OCI-LY7 (cell line): ENCODE measurements at regions not wholly inside any gene's neighbourhood (a gene's known extent, or its start where the extent isn't known, plus 50 kb on each side); places are given as distances from the start of the nearest gene placed in this dataset.

ENCODE experiments used
- BruUV-seq: library from RNA; stranded (reverse); fragments of 400-500 nt; replicated peaks from 2 replicates; lab custom pipeline; 2021; lab: Mats Ljungman, UMichigan
- CTCF ChIA-PET: fragments of 300-600 bp; sonication (Branson Sonifier 250); formaldehyde crosslinking; loops from one replicate; lab custom pipeline; 2022; ENCODE audit warnings: antibody characterized with exemption; ENCODE audit not compliant: unreplicated experiment; lab: Charles Lee
- POLR2A ChIA-PET: fragments of 300-600 bp; sonication (Branson Sonifier 250); formaldehyde crosslinking; loops from one replicate; lab custom pipeline; 2022; ENCODE audit warnings: antibody characterized with exemption; lab: Charles Lee
- DNase-seq: peaks from one replicate; pipeline ENCODE4 v3.0.0-alpha.2; 2015; ENCODE audit warnings: low spot score
- H2AFZ ChIP-seq: fragments of 200-600 bp; sonication (generic), shearing (Covaris generic); 2 replicates; pipeline ENCODE4 v1.6.1; 2014; ENCODE audit warnings: mild to moderate bottlenecking, antibody characterized with exemption, low read length, moderate library complexity
- H3K27ac ChIP-seq: fragments of 200-600 bp; sonication (generic); 2 replicates; pipeline ENCODE4 v1.5.1; 2014; ENCODE audit warnings: mixed run types, low read depth, mild to moderate bottlenecking, moderate library complexity, low read length, inconsistent platforms; ENCODE audit not compliant: poor library complexity, severe bottlenecking
- H3K36me3 ChIP-seq: fragments of 200-600 bp; sonication (generic); 2 replicates; pipeline ENCODE4 v1.6.1; 2014; ENCODE audit warnings: mild to moderate bottlenecking, antibody characterized with exemption, low read length, moderate library complexity, mixed read lengths; ENCODE audit not compliant: insufficient read depth
- H3K4me1 ChIP-seq: fragments of 200-600 bp; sonication (generic); 2 replicates; pipeline ENCODE4 v1.5.1; 2014; ENCODE audit warnings: mild to moderate bottlenecking, low read length; ENCODE audit not compliant: insufficient read depth, poor library complexity, severe bottlenecking
- H3K4me2 ChIP-seq: fragments of 200-600 bp; sonication (generic); 2 replicates; pipeline ENCODE4 v1.6.1; 2014; ENCODE audit warnings: mild to moderate bottlenecking, low read length
- H3K4me3 ChIP-seq: fragments of 200-600 bp; sonication (generic); 2 replicates; pipeline ENCODE4 v1.5.1; 2014; ENCODE audit warnings: mild to moderate bottlenecking, low read depth, low read length; ENCODE audit not compliant: poor library complexity, severe bottlenecking
- H3K79me2 ChIP-seq: fragments of 200-600 bp; sonication (generic); 2 replicates; pipeline ENCODE4 v1.6.1; 2016; ENCODE audit warnings: low read depth, mild to moderate bottlenecking, low read length, moderate library complexity, mixed read lengths; ENCODE audit not compliant: insufficient read depth
- H3K9me2 ChIP-seq: fragments of 200-600 bp; sonication (generic); 2 replicates; pipeline ENCODE4 v1.6.1; 2016; ENCODE audit warnings: mild to moderate bottlenecking, low read length, mixed read lengths; ENCODE audit not compliant: insufficient read depth
- H3K9me3 ChIP-seq: fragments of 200-600 bp; sonication (generic); 2 replicates; pipeline ENCODE4 v1.6.1; 2014; ENCODE audit warnings: mild to moderate bottlenecking, mixed run types, low read length, mixed read lengths
- H4K20me1 ChIP-seq: fragments of 200-600 bp; sonication (generic); 2 replicates; pipeline ENCODE4 v1.6.1; 2014; ENCODE audit warnings: mild to moderate bottlenecking, antibody characterized with exemption, low read length, moderate library complexity, mixed read lengths; ENCODE audit not compliant: insufficient read depth
- CTCF ChIP-seq: fragments of 200-600 bp; sonication (generic); conservative IDR thresholded peaks from 2 replicates; pipeline ENCODE4 v1.5.1; 2014; ENCODE audit warnings: mild to moderate bottlenecking, antibody characterized with exemption, low read length, moderate library complexity, mixed read lengths
- EZH2phosphoT487 ChIP-seq: fragments of 200-600 bp; sonication (generic); IDR thresholded peaks from 2 replicates; pipeline ENCODE4 v1.6.1; 2018; ENCODE audit warnings: low read depth, borderline replicate concordance, mild to moderate bottlenecking, mixed run types, antibody characterized with exemption, low read length, moderate library complexity, mixed read lengths
- intact Hi-C: fragments of 100-400 bp; cut with micrococcal nuclease; formaldehyde crosslinking; loops from one replicate; pipeline ENCODE4 v1.10.0; 2022; ENCODE audit not compliant: unreplicated experiment

- intact Hi-C loops: no loop called here
- no peaks in the 10 kb centered on the region for H3K9me3 ChIP-seq
- TF ChIP-seq EZH2phosphoT487: no peak
- TF ChIP-seq CTCF: no peak
- H3K27ac ChIP-seq: no peak overlapping the region
- H3K4me2 ChIP-seq: no peak overlapping the region
- ChIA-PET CTCF (no interaction called here), POLR2A (interaction anchor here (0.7 to 1.4 kb wide), 3 partner anchors 12 to 29 kb away, joined by 3 to 4 read pairs (median 3); no protein-coding TSS in a partner anchor)
- no peaks in the 10 kb centered on the region for H4K20me1 ChIP-seq
- no peaks in the 10 kb centered on the region for H3K36me3 ChIP-seq
- H3K79me2 ChIP-seq: no peaks in the 10 kb centered on the region
- no TSS peak for BruUV-seq
- H3K4me3 ChIP-seq: no peak overlapping the region
- no peak overlapping the region for H2AFZ ChIP-seq
- H3K4me1 ChIP-seq: no peaks in the 10 kb centered on the region
- no peak for DNase-seq
- H3K9me2 ChIP-seq: no peaks in the 10 kb centered on the region
Measured at GRCh38 chr10:64760371-64760770, 1239.2 kb downstream of the REEP3 start.

GRCh38 chr10:64762861-64763260 is 1241.7 kb downstream of the REEP3 start:
- Histone ChIP-seq H3K79me2 (no peaks in the 10 kb centered on the region), H2AFZ (no peak overlapping the region), H3K9me3 (no peaks in the 10 kb centered on the region), H3K27ac (no peak overlapping the region), H3K9me2 (no peaks in the 10 kb centered on the region), H4K20me1 (no peaks in the 10 kb centered on the region), H3K4me3 (no peak overlapping the region), H3K4me2 (no peak overlapping the region), H3K36me3 (no peaks in the 10 kb centered on the region), H3K4me1 (no peaks in the 10 kb centered on the region)
- intact Hi-C loops: no loop called here
- ChIA-PET CTCF (no interaction called here), POLR2A (interaction anchor here (0.6 kb wide), 1 partner anchor 110 kb away, joined by 3 read pairs; no protein-coding TSS in a partner anchor)
- no peak for DNase-seq
- no TSS peak for BruUV-seq
- TF ChIP-seq CTCF (no peak), EZH2phosphoT487 (no peak)

GRCh38 chr10:64765498-64765897 is 1244.3 kb downstream of the REEP3 start:
- ChIA-PET POLR2A (no interaction called here), CTCF (no interaction called here)
- H3K79me2 ChIP-seq: no peaks in the 10 kb centered on the region
- no peak overlapping the region for H2AFZ ChIP-seq
- no peaks in the 10 kb centered on the region for H4K20me1 ChIP-seq
- no peak overlapping the region for H3K4me2 ChIP-seq
- H3K36me3 ChIP-seq: no peaks in the 10 kb centered on the region
- H3K9me3 ChIP-seq: no peaks in the 10 kb centered on the region
- no peak for DNase-seq
- intact Hi-C loops: no loop called here
- no peak overlapping the region for H3K4me3 ChIP-seq
- no TSS peak for BruUV-seq
- no peak overlapping the region for H3K27ac ChIP-seq
- H3K9me2 ChIP-seq: no peaks in the 10 kb centered on the region
- H3K4me1 ChIP-seq: no peaks in the 10 kb centered on the region
- TF ChIP-seq EZH2phosphoT487: no peak
- no peak for TF ChIP-seq CTCF
